ENCODE measurements at regions not wholly inside any gene's neighbourhood (a gene's known extent, or its start where the extent isn't known, plus 50 kb on each side); places are given as distances from the start of the nearest gene placed in this dataset.

DNA sequence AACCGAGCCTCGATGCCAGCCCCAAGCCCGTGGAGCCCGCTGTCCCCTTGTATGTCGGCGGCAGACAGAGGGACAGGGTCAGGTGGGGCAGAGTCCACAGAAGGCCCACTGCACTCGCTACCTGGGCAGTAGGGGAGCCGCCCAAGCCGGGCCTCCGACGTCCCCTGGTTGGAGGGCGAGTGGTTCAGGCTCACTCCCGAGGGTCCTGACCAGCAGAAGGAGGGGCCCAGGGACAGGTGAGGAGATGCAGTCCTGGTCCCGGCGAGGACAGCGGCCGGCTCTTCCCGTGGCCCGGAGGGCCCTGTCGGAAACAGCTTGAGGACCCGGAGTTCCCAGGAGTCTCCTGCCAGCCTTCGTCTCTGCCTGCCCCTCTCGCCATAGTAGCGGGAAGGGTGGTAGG, 216.7 kb upstream of the SFSWAP start:
- Histone ChIP-seq H3K9me3 (ENCODE audit: low read length) (no peaks in the 10 kb centered on the region), H3K27ac (ENCODE audit: low read length) (no peak overlapping the region)

DNA sequence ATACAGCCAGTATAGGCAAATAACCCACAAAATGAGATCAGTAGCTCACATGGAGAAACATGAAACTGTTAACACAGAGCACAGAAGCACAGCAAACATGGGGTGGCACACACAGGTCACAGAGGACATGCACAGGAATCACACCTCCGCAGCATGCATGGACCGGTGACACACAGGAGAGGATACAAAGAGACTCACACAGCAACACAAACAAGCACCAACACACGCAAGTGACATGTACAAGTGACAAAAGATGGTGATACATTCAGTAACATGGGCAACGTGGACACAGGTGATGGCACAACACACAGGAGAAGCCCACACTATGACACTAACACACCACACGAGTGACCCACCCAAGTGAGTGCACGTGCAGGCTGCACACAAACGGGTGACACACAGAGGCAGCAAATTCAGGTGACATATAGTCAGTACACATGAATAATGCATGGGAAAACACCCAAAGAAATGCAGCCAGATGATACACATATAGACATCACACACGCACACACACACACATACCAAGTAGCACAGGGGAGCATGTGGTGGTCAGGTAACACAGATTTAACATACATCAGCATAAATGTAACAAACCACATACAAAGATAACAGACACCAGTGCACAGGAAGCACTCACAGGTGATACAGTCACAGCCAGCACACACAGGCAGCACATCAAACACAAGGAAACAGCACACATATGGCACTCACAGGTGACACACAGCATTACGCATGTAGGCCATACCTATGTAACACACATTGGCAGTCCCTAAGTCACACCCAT, 216.0 kb upstream of the SFSWAP start:
- Histone ChIP-seq H4K20me1 (ENCODE audit: insufficient read depth) (no peaks in the 10 kb centered on the region), H3K27ac (ENCODE audit: low read length) (no peak overlapping the region), H3K9me3 (ENCODE audit: low read length) (no peaks in the 10 kb centered on the region), H3K4me2 (ENCODE audit: low read length) (no peak overlapping the region), H3K27me3 (ENCODE audit: insufficient read depth, low read depth, low read length) (no peaks in the 10 kb centered on the region), H2AFZ (ENCODE audit: low read depth, low read length) (no peak overlapping the region), H3K9ac (ENCODE audit: low read length) (no peak overlapping the region), H3K9me2 (ENCODE audit: insufficient read depth, low read length) (no peaks in the 10 kb centered on the region), H3K79me2 (replicated peaks; ENCODE audit: insufficient read depth, low read length) (no peaks in the 10 kb centered on the region), H3K36me3 (ENCODE audit: insufficient read depth, low read length) (no peaks in the 10 kb centered on the region), H3F3A (ENCODE audit: insufficient read depth, low read length, poor library complexity, severe bottlenecking) (no peaks in the 10 kb centered on the region), H3K4me3 (ENCODE audit: low read length) (no peak overlapping the region)
- TF ChIP-seq, protein P1, sequence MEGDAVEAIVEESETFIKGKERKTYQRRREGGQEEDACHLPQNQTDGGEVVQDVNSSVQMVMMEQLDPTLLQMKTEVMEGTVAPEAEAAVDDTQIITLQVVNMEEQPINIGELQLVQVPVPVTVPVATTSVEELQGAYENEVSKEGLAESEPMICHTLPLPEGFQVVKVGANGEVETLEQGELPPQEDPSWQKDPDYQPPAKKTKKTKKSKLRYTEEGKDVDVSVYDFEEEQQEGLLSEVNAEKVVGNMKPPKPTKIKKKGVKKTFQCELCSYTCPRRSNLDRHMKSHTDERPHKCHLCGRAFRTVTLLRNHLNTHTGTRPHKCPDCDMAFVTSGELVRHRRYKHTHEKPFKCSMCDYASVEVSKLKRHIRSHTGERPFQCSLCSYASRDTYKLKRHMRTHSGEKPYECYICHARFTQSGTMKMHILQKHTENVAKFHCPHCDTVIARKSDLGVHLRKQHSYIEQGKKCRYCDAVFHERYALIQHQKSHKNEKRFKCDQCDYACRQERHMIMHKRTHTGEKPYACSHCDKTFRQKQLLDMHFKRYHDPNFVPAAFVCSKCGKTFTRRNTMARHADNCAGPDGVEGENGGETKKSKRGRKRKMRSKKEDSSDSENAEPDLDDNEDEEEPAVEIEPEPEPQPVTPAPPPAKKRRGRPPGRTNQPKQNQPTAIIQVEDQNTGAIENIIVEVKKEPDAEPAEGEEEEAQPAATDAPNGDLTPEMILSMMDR (IDR thresholded peaks at IDR 0.05; ENCODE audit: poor library complexity, severe bottlenecking), result no peak
- TF ChIP-seq EZH2 (IDR thresholded peaks at IDR 0.05; ENCODE audit: borderline replicate concordance, insufficient read depth, low read length, poor library complexity, severe bottlenecking) (no peak), SMC3 (conservative IDR thresholded peaks at IDR 0.05; ENCODE audit: poor library complexity) (no peak), MXI1 (conservative IDR thresholded peaks at IDR 0.05; ENCODE audit: poor library complexity, severe bottlenecking) (no peak), POLR2AphosphoS5 (IDR thresholded peaks at IDR 0.05) (no peak)
- TF ChIP-seq, protein P2, sequence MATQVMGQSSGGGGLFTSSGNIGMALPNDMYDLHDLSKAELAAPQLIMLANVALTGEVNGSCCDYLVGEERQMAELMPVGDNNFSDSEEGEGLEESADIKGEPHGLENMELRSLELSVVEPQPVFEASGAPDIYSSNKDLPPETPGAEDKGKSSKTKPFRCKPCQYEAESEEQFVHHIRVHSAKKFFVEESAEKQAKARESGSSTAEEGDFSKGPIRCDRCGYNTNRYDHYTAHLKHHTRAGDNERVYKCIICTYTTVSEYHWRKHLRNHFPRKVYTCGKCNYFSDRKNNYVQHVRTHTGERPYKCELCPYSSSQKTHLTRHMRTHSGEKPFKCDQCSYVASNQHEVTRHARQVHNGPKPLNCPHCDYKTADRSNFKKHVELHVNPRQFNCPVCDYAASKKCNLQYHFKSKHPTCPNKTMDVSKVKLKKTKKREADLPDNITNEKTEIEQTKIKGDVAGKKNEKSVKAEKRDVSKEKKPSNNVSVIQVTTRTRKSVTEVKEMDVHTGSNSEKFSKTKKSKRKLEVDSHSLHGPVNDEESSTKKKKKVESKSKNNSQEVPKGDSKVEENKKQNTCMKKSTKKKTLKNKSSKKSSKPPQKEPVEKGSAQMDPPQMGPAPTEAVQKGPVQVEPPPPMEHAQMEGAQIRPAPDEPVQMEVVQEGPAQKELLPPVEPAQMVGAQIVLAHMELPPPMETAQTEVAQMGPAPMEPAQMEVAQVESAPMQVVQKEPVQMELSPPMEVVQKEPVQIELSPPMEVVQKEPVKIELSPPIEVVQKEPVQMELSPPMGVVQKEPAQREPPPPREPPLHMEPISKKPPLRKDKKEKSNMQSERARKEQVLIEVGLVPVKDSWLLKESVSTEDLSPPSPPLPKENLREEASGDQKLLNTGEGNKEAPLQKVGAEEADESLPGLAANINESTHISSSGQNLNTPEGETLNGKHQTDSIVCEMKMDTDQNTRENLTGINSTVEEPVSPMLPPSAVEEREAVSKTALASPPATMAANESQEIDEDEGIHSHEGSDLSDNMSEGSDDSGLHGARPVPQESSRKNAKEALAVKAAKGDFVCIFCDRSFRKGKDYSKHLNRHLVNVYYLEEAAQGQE (IDR thresholded peaks at IDR 0.05; ENCODE audit: borderline replicate concordance), result no peak

More for the DNA sequence above, 216.7 kb upstream of the SFSWAP start:
- Histone ChIP-seq H4K20me1 (ENCODE audit: insufficient read depth) (no peaks in the 10 kb centered on the region), H3K4me3 (ENCODE audit: low read length) (no peak overlapping the region), H3K79me2 (replicated peaks; ENCODE audit: insufficient read depth, low read length) (no peaks in the 10 kb centered on the region), H3K4me2 (ENCODE audit: low read length) (no peak overlapping the region), H3F3A (ENCODE audit: insufficient read depth, low read length, poor library complexity, severe bottlenecking) (no peaks in the 10 kb centered on the region), H2AFZ (ENCODE audit: low read depth, low read length) (no peak overlapping the region), H3K27me3 (ENCODE audit: insufficient read depth, low read depth, low read length) (no peaks in the 10 kb centered on the region), H3K9me2 (ENCODE audit: insufficient read depth, low read length) (no peaks in the 10 kb centered on the region), H3K9ac (ENCODE audit: low read length) (no peak overlapping the region), H3K36me3 (ENCODE audit: insufficient read depth, low read length) (no peaks in the 10 kb centered on the region)
- no peak for TF ChIP-seq POLR2AphosphoS5 (IDR thresholded peaks at IDR 0.05)

DNA sequence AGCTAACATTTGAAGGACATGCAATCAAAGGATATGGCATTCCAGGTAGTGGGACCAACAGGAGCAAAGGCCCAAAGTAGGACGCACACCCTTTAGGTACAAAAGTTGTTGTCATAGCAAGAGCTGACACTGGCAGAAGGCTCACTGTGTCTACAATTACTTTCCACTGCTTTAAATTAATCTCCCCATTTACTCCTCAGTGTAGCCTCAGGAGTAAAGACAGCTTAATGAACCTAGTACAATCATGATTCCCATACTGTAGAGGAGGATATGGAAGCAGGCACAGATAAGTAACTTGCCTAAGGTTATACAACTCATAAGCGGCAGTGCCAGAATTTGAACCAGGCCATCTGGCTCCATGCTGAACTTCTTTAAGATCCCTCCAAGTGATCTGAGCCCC, 212.9 kb upstream of the SFSWAP start:
- Histone ChIP-seq H4K20me1 (ENCODE audit: insufficient read depth) (no peaks in the 10 kb centered on the region), H3K79me2 (replicated peaks; ENCODE audit: insufficient read depth, low read length) (no peaks in the 10 kb centered on the region), H3K36me3 (ENCODE audit: insufficient read depth, low read length) (no peaks in the 10 kb centered on the region), H3K4me2 (ENCODE audit: low read length) (no peak overlapping the region), H3K9ac (ENCODE audit: low read length) (no peak overlapping the region), H3K27me3 (ENCODE audit: insufficient read depth, low read depth, low read length) (no peaks in the 10 kb centered on the region), H3K4me3 (ENCODE audit: low read length) (no peak overlapping the region), H3K27ac (ENCODE audit: low read length) (no peak overlapping the region), H3F3A (ENCODE audit: insufficient read depth, low read length, poor library complexity, severe bottlenecking) (no peaks in the 10 kb centered on the region), H2AFZ (ENCODE audit: low read depth, low read length) (no peak overlapping the region), H3K9me3 (ENCODE audit: low read length) (no peaks in the 10 kb centered on the region), H3K9me2 (ENCODE audit: insufficient read depth, low read length) (no peaks in the 10 kb centered on the region)
- TF ChIP-seq SMC3 (conservative IDR thresholded peaks at IDR 0.05; ENCODE audit: poor library complexity), result no peak
- TF ChIP-seq POLR2AphosphoS5 (IDR thresholded peaks at IDR 0.05), result no peak
- no peak for TF ChIP-seq MXI1 (conservative IDR thresholded peaks at IDR 0.05; ENCODE audit: poor library complexity, severe bottlenecking)
- no peak for TF ChIP-seq EP300 (conservative IDR thresholded peaks at IDR 0.05; ENCODE audit: poor library complexity, severe bottlenecking)
- TF ChIP-seq RAD21 (conservative IDR thresholded peaks at IDR 0.05), result no peak

All from neural cell (in vitro differentiated cells).